CD4-positive, CD25-positive, alpha-beta regulatory T cell (primary cell): ENCODE measurements at regions not wholly inside any gene's neighbourhood (a gene's known extent, or its start where the extent isn't known, plus 50 kb on each side); places are given as distances from the start of the nearest gene placed in this dataset.

Experiments used
- ATAC-seq, 2 donors: fragments of 150-1000 bp; cut with Tn5 transposase; one replicate each; pipeline ENCODE4 v1.10.0; 2021; ENCODE audit warnings: low read depth in 2 of 2, moderate number of reproducible peaks in 2 of 2, moderate library complexity in 1 of 2
- DNase-seq, 3 donors: peaks; one replicate each; pipeline versions ENCODE4 v3.0.0 to v3.0.0-alpha.2; 2012 to 2022; ENCODE audit warnings: mixed read lengths in 1 of 3
- H3K27ac ChIP-seq: one replicate; pipeline ENCODE4 v1.7.0; 2013; ENCODE audit warnings: mild to moderate bottlenecking, low read length; ENCODE audit not compliant: insufficient read depth, poor library complexity, severe bottlenecking
- H3K27me3 ChIP-seq: one replicate; pipeline ENCODE4 v1.7.0; 2013; ENCODE audit warnings: low read length; ENCODE audit not compliant: control insufficient read depth, insufficient read depth
- H3K36me3 ChIP-seq: one replicate; pipeline ENCODE4 v1.7.0; 2013; ENCODE audit warnings: mild to moderate bottlenecking, low read length, moderate library complexity; ENCODE audit not compliant: control insufficient read depth, insufficient read depth
- H3K4me1 ChIP-seq: 2 replicates; pipeline ENCODE4 v1.7.0; 2013; ENCODE audit warnings: mild to moderate bottlenecking, low read length; ENCODE audit not compliant: insufficient read depth, control insufficient read depth, poor library complexity, severe bottlenecking
- H3K4me3 ChIP-seq: one replicate; pipeline ENCODE4 v1.7.0; 2013; ENCODE audit warnings: low read depth, mild to moderate bottlenecking, low read length, moderate library complexity
- H3K9me3 ChIP-seq, 2 experiments: 1 replicate in 1 of 2; 2 replicates in 1 of 2; pipeline ENCODE4 v1.7.0; 2013; ENCODE audit warnings: low read length in 2 of 2, mild to moderate bottlenecking in 1 of 2, moderate library complexity in 1 of 2; ENCODE audit not compliant: control insufficient read depth in 2 of 2
- H3K27ac Mint-ChIP-seq, 3 donors: one replicate each; pipeline ENCODE4 v1.8.0; 2020 to 2022; ENCODE audit warnings: mild to moderate bottlenecking in 3 of 3, mixed read lengths in 3 of 3, moderate library complexity in 2 of 3
- H3K27me3 Mint-ChIP-seq: one replicate; pipeline ENCODE4 v1.8.0; 2022; ENCODE audit warnings: mild to moderate bottlenecking, mixed read lengths
- H3K36me3 Mint-ChIP-seq: one replicate; pipeline ENCODE4 v1.8.0; 2020; ENCODE audit warnings: mixed read lengths
- H3K4me1 Mint-ChIP-seq, 4 donors: one replicate each; pipeline ENCODE4 v1.8.0; 2020 to 2022; ENCODE audit warnings: mixed read lengths in 4 of 4, mild to moderate bottlenecking in 1 of 4
- H3K4me3 Mint-ChIP-seq, 4 donors: one replicate each; pipeline ENCODE4 v1.8.0; 2020 to 2022; ENCODE audit warnings: mild to moderate bottlenecking in 4 of 4, mixed read lengths in 4 of 4, moderate library complexity in 3 of 4
- H3K9me3 Mint-ChIP-seq, 7 donors: one replicate each; pipeline ENCODE4 v1.8.0; 2020 to 2022; ENCODE audit warnings: mixed read lengths in 7 of 7, mild to moderate bottlenecking in 3 of 7, moderate library complexity in 2 of 7

- Mint-ChIP-seq H3K36me3 (no peaks in the 10 kb centered on the region), H3K27me3 (peaks cover 4% of the 10 kb centered on the region), H3K4me1 (no peaks in the 10 kb centered on the region), H3K9me3 (peaks cover 0 to 29% (median 7%) of the 10 kb centered on the region in 7 donors), H3K4me3 (no peak overlapping the region), H3K27ac (no peak overlapping the region)
- DNase-seq (no peak), ATAC-seq (no peak)
- Histone ChIP-seq H3K27me3 (no peaks in the 10 kb centered on the region), H3K4me3 (no peak overlapping the region), H3K9me3 (peaks cover 7 to 12% of the 10 kb centered on the region in 2 experiments), H3K4me1 (no peaks in the 10 kb centered on the region), H3K36me3 (no peaks in the 10 kb centered on the region), H3K27ac (no peak overlapping the region)
Observed at GRCh38 chr5:25020454-25020853, 375.7 kb upstream of the CDH10 start.

DNA sequence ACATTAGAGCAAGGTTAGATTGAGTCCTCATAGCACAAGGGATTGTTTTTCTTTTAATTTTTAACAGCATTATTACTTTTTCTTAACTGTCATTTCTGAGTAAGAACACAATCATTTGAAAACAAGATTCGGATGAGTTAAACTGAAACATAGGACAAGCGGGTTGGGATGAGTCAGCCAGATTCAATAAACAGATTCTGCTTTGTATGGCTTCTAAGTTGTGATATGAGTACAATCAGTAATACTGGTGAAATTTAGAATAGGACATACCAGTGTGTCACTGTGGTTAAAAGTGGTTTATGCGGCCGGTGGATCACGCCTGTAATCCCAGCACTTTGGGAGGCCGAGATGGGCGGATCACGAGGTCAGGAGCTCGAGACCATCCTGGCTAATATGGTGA is 364.3 kb upstream of the CDH10 start:
- no peak overlapping the region for H3K27ac ChIP-seq
- peaks cover 3 to 12% of the 10 kb centered on the region in 2 experiments for H3K9me3 ChIP-seq
- no peak overlapping the region for H3K4me3 ChIP-seq
- H3K36me3 Mint-ChIP-seq, result no peaks in the 10 kb centered on the region
- no peaks in the 10 kb centered on the region for H3K4me1 Mint-ChIP-seq
- no peak for DNase-seq
- H3K4me1 ChIP-seq, result no peaks in the 10 kb centered on the region
- peaks cover 3 to 22% (median 11%) of the 10 kb centered on the region in 7 donors for H3K9me3 Mint-ChIP-seq
- H3K27ac Mint-ChIP-seq, result no peak overlapping the region
- H3K4me3 Mint-ChIP-seq, result no peak overlapping the region
- H3K27me3 ChIP-seq, result no peaks in the 10 kb centered on the region
- no peak for ATAC-seq
- H3K36me3 ChIP-seq, result no peaks in the 10 kb centered on the region
- H3K27me3 Mint-ChIP-seq, result no peaks in the 10 kb centered on the region

DNA sequence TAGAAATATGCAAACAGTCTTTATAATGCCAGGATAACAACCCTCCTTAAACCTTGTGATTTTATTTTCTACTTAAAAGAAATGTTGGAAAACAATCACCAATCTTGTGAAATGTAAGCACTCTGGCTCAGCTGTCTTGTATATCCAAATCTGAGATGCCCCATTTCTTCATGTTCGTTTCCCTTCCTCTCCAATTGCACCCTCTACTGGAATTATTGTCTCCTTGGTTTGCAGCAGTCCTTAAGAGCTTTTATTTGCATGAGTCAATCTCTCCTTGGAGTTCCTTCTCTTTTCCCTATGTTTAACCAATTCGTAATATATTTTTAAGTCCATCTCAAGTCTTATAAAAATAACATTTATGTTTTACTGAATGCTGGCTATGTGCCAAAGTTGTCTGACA is 362.0 kb upstream of the CDH10 start:
- DNase-seq (no peak), ATAC-seq (no peak)
- H3K27ac Mint-ChIP-seq, result no peak overlapping the region
- Histone ChIP-seq H3K27me3 (no peaks in the 10 kb centered on the region), H3K27ac (no peak overlapping the region), H3K4me3 (no peak overlapping the region), H3K36me3 (no peaks in the 10 kb centered on the region), H3K4me1 (no peaks in the 10 kb centered on the region), H3K9me3 (peaks cover 3 to 12% of the 10 kb centered on the region in 2 experiments)
- no peaks in the 10 kb centered on the region for H3K36me3 Mint-ChIP-seq
- no peaks in the 10 kb centered on the region for H3K4me1 Mint-ChIP-seq
- no peak overlapping the region for H3K4me3 Mint-ChIP-seq
- peaks cover 5 to 28% (median 13%) of the 10 kb centered on the region in 7 donors for H3K9me3 Mint-ChIP-seq
- H3K27me3 Mint-ChIP-seq, result no peaks in the 10 kb centered on the region

DNA sequence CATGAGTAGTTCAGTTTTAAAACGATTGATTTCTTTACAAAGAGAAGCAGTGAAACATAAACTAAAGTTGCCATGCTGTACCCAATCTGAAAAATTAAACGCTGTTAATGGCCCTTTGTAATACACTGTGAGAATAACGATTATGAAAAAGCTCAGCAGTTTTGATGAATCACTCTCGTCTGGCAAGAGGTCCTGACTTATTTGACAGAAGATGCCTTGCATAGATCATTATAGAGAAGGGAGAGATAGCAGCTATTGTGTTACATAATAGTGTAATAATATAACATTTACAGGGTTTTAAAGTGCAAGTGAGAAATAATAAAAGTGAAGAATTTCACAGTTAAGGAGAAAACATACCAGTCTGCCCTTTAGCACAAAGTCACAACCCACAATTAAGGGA is 361.5 kb upstream of the CDH10 start:
- H3K4me3 Mint-ChIP-seq, result no peak overlapping the region
- Histone ChIP-seq H3K36me3 (no peaks in the 10 kb centered on the region), H3K4me3 (no peak overlapping the region), H3K4me1 (no peaks in the 10 kb centered on the region), H3K27ac (no peak overlapping the region), H3K27me3 (no peaks in the 10 kb centered on the region), H3K9me3 (peaks cover 3 to 11% of the 10 kb centered on the region in 2 experiments)
- peaks cover 5 to 25% (median 11%) of the 10 kb centered on the region in 7 donors for H3K9me3 Mint-ChIP-seq
- H3K36me3 Mint-ChIP-seq, result no peaks in the 10 kb centered on the region
- H3K27me3 Mint-ChIP-seq, result no peaks in the 10 kb centered on the region
- H3K4me1 Mint-ChIP-seq, result no peaks in the 10 kb centered on the region
- no peak overlapping the region for H3K27ac Mint-ChIP-seq
- no peak for DNase-seq
- no peak for ATAC-seq

DNA sequence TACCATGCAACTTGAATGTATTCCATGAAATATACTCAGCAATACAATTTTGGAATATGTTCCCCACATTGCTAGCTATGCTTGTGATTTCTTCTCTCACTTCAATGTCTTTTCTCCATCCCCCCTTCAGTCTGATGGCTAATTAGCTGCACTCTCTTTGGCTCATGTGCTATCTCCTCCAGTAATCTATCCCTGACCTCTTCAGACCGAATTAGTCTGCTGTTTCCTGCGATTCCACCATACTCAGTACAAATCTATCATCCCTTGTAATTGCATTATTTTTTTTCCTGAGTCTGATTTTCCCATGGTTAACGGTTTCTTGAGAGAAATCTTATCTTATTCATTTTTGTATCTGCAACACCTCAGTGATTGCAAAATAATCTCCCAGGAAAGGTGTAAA is 360.7 kb upstream of the CDH10 start:
- Histone ChIP-seq H3K4me1 (no peaks in the 10 kb centered on the region), H3K27me3 (no peaks in the 10 kb centered on the region), H3K36me3 (no peaks in the 10 kb centered on the region), H3K27ac (no peak overlapping the region), H3K4me3 (no peak overlapping the region), H3K9me3 (peaks cover 3 to 7% of the 10 kb centered on the region in 2 experiments)
- no peak for ATAC-seq
- H3K27ac Mint-ChIP-seq, result no peak overlapping the region
- H3K4me3 Mint-ChIP-seq, result no peak overlapping the region
- H3K4me1 Mint-ChIP-seq, result no peaks in the 10 kb centered on the region
- H3K9me3 Mint-ChIP-seq, result peaks cover 5 to 20% (median 8%) of the 10 kb centered on the region in 7 donors
- H3K36me3 Mint-ChIP-seq, result no peaks in the 10 kb centered on the region
- H3K27me3 Mint-ChIP-seq, result no peaks in the 10 kb centered on the region
- DNase-seq, result no peak

- no peaks in the 10 kb centered on the region for H3K4me1 Mint-ChIP-seq
- no peaks in the 10 kb centered on the region for H3K36me3 Mint-ChIP-seq
- Histone ChIP-seq H3K27ac (no peak overlapping the region), H3K27me3 (no peaks in the 10 kb centered on the region), H3K4me1 (no peaks in the 10 kb centered on the region), H3K36me3 (no peaks in the 10 kb centered on the region), H3K4me3 (no peak overlapping the region), H3K9me3 (peaks cover 0 to 2% of the 10 kb centered on the region in 2 experiments)
- H3K27me3 Mint-ChIP-seq, result no peaks in the 10 kb centered on the region
- H3K27ac Mint-ChIP-seq, result no peak overlapping the region
- DNase-seq (no peak), ATAC-seq (no peak)
- H3K9me3 Mint-ChIP-seq, result peaks cover 0 to 29% (median 9%) of the 10 kb centered on the region in 7 donors
- H3K4me3 Mint-ChIP-seq, result no peak overlapping the region
Observed at GRCh38 chr5:25002371-25002770, 357.6 kb upstream of the CDH10 start.

GRCh38 chr5:24999732-25000131 is 355.0 kb upstream of the CDH10 start:
- H3K4me1 ChIP-seq, result no peaks in the 10 kb centered on the region
- H3K4me1 Mint-ChIP-seq, result no peaks in the 10 kb centered on the region
- H3K27me3 ChIP-seq, result no peaks in the 10 kb centered on the region
- no peak overlapping the region for H3K27ac Mint-ChIP-seq
- no peaks in the 10 kb centered on the region for H3K27me3 Mint-ChIP-seq
- peaks cover 0 to 4% of the 10 kb centered on the region in 2 experiments for H3K9me3 ChIP-seq
- H3K36me3 Mint-ChIP-seq, result no peaks in the 10 kb centered on the region
- ATAC-seq (no peak), DNase-seq (no peak)
- H3K4me3 ChIP-seq, result no peak overlapping the region
- no peak overlapping the region for H3K27ac ChIP-seq
- peaks cover 0 to 50% (median 11%) of the 10 kb centered on the region in 7 donors for H3K9me3 Mint-ChIP-seq
- H3K36me3 ChIP-seq, result no peaks in the 10 kb centered on the region
- H3K4me3 Mint-ChIP-seq, result no peak overlapping the region

DNA sequence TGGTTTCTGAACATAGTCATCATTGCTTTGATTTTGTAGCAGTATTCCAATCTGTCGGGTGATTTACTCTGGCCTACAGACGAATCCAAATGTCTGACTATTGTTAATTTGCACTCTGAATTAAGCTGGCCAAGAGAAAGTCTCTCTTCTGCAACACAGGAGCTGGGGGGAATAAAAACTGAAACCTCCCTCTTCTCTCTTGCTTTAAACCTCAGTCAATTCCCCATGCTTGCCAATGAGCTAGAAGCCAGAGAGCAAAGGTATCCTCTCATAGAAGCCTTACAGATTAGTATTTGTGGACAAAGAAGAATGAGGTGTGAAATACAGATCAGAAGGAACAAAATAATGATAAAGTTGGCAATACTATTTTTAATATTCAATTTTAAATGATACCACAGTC is 353.9 kb upstream of the CDH10 start:
- H3K27me3 ChIP-seq, result no peaks in the 10 kb centered on the region
- no peaks in the 10 kb centered on the region for H3K4me1 Mint-ChIP-seq
- no peaks in the 10 kb centered on the region for H3K36me3 Mint-ChIP-seq
- DNase-seq (no peak), ATAC-seq (no peak)
- no peaks in the 10 kb centered on the region for H3K4me1 ChIP-seq
- no peaks in the 10 kb centered on the region for H3K36me3 ChIP-seq
- peaks cover 0 to 4% of the 10 kb centered on the region in 2 experiments for H3K9me3 ChIP-seq
- peaks cover 3 to 55% (median 16%) of the 10 kb centered on the region in 7 donors for H3K9me3 Mint-ChIP-seq
- no peak overlapping the region for H3K27ac Mint-ChIP-seq
- no peak overlapping the region for H3K4me3 Mint-ChIP-seq
- H3K27ac ChIP-seq, result no peak overlapping the region
- no peak overlapping the region for H3K4me3 ChIP-seq
- H3K27me3 Mint-ChIP-seq, result no peaks in the 10 kb centered on the region
